Posterior vena cava (tissue), 2 donors: ENCODE measurements at regions not wholly inside any gene's neighbourhood (a gene's known extent, or its start where the extent isn't known, plus 50 kb on each side); places are given as distances from the start of the nearest gene placed in this dataset.
"Not testable (repeated sequence)": the region's sequence is repeated elsewhere in the genome, so short reads cannot be mapped to it uniquely, and the experiment has no call there.

Experiments
- DNase-seq: peaks from one replicate; pipeline ENCODE4 v3.0.0-alpha.2; 2020; ENCODE audit warnings: low spot score
- intact Hi-C, 2 donors: fragments of 100-400 bp; cut with DNase I; formaldehyde crosslinking; loops; one replicate each; pipeline versions ENCODE4 v1.14.1 to v1.14.2; 2022 to 2023
- donor health status: DM: yes; HTN: yes; CAD: no.
- donor health status: DM: yes; HTN: yes; CAD: no.

DNA sequence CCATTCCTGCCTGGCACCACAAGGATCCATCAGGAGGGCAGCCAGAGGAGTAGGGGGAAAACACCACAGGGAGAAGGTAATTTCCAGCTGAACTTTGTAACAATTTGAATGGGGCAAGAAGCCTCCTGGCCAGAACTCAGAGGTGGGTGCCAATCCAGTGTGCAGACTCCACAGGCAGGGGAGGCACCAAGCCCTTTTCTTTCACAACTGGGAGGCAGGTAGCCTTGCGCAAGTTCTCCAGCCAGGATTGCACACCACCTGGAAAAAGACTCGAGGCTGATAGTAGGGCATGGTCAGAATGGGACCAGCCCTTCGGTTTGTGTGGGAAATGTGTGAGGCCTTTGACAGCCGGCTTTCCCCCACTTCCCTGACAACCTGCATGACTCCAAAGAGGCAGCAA, 161.9 kb upstream of the ARHGAP42 start:
- intact Hi-C loops: no loop called here
- DNase-seq: no peak

DNA sequence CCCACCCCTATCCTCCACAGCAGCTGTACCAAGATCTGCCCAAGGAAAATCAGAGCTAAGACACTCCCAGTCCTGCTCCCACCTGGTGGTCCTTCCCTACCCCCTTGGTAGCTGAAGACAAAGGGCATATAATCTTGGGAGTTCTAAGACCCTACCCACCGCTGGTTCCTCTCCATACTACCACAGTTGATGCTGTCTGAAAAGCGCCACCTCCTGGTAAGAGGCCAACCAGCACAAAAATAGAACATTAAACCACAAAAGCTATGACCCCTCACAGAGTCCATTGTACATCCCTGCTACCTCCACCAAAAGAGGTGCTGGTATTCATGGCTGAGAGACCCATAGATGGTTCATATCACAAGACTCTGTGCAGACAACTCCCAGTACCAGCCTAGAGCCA, 161.5 kb upstream of the ARHGAP42 start:
- no peak for DNase-seq
- intact Hi-C loops: no loop called here

DNA sequence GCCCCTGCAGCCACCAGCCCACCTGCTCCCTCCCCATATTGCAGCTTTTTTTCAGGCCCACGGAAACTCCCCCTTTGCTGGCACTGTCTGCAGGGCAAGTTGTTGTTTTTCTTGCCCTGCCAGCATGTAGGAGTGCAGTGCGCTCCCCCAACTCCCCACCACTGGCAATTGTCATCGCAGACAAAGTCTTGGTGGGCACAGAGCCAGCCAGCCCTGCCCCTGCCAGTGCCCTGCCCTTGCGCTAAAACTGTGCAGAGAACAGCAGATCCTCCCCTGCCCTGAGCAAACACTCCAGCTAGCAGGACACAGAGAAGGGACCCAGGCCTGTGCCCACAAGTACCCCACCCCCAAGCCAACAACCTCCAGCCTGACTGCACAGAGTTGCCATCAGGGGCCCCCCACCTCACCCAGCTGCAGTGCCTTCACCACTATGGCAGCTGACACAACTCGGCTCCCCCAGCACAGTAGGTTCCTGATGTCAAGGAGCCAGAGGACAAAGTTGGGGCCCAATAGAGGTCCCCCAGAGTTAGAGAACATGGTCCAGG, 158.1 kb upstream of the ARHGAP42 start:
- intact Hi-C loops: no loop called here
- no peak for DNase-seq

DNA sequence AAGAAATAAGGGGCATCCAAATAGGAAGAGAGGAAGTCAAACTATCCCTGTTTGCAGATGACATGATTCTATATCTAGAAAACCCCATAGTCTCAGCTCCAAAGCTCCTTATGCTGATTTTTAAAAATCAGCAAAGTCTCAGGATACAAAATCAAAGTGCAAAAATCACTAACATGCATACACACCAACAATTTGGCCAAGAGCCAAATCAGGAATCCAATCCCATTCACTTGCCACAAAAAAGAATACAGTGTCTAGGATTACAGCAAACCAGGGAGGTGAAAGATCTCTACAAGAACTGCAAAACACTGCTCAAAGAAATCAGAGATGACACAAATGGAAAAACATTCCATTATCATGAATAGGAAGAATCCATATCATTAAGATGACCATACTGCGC, 155.8 kb upstream of the ARHGAP42 start:
- DNase-seq: not testable (repeated sequence)

DNA sequence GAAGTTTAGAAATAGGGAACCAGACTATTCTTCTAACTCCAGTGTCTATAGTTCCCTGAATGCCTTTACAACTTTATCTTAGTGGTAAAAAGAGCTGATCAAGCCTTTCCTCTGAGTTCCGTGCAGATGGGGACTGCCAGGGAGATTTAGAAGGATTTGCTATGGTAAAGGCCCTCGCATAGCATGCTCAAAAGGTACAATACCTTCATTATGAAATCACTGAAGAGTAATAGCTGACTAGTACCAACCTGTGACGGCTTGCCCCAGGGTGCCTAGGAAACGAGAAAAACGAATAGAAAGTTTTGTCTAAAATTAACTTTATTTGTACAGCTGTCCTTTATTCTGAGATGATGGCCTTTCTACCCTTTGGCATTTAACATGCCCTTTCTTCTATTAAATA, 150.1 kb upstream of the ARHGAP42 start:
- intact Hi-C loops: no loop called here
- no peak for DNase-seq

More for the DNA sequence above, 155.8 kb upstream of the ARHGAP42 start:
- intact Hi-C loops: not testable (repeated sequence)

DNA sequence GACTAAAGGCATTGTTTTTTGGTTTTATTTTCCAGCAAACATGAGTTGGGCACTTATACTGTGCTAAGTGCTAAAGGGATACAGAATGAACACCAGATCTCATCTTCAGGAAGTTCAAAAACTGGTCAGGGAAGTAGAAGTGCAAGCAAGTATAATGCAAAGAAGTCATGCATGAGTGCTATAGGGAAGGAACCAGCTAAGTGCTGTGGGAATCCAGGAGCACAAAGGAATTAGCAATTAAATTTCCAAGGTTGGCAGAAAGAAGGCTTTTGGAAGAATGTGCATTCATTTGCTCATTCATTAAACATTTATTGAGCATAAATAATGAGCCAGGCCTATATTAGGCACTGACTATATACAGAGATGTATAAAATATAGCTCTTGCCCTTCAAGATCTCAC, 143.7 kb upstream of the ARHGAP42 start:
- DNase-seq: no peak
- intact Hi-C loops: no loop called here

DNA sequence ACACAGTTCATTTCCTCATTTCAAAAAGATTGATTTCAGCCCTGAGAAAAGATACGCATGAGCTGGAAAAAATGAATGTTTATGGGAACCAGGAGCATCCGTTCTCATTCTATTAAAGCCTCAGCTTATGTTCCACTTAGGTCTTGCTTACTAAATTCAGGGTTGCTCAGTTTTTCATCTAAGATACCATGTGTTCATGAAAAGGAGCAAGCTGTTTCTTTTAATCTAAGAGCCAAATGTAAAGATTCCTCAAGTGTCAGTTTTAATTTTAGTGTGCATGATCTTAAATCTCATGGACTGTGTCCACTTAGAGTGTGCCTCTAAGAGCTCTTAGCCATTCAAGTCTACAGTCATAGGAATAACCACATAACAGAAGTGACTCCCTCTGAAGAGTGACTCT, 141.5 kb upstream of the ARHGAP42 start:
- intact Hi-C loops: no loop called here

DNA sequence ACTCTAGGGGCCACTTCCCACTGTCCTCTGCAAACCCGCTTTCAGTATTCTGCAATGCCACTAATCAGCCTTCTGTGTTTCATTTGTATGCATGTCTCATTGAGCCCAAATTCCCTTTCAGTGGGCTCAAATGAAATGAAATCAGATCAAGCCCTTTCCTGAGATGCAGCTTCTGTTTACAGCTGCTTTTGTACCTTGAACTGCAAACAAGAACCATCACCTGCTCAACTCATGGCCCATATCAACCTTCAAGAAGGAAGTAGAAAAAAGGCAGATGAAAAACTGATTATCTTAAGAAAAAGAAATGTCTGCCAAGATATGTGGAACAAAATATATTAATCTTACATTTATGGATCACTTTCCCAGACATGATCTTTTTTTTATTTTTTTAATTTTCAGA, 141.1 kb upstream of the ARHGAP42 start:
- intact Hi-C loops: no loop called here
- no peak for DNase-seq

More for the DNA sequence above, 141.5 kb upstream of the ARHGAP42 start:
- no peak for DNase-seq

DNA sequence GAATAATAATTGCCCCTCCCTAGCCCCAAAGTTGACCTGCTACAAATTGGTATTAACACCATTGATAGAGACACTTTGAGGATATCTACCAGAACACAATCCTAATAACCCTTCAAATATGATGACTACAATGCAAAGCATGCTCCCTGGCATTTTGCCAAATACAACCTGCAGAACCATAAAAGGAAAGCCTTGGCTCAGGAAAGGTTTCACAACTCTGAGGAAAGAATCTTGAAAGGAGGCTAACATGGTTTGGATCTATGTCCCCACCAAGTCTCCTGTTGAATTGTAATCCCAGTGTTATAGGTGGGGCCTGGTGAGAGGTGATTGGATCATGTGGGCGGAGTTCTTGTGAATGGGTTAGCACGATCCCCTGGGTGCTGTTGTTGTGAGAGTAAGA, 140.4 kb upstream of the ARHGAP42 start:
- intact Hi-C loops: no loop called here
- no peak for DNase-seq

DNA sequence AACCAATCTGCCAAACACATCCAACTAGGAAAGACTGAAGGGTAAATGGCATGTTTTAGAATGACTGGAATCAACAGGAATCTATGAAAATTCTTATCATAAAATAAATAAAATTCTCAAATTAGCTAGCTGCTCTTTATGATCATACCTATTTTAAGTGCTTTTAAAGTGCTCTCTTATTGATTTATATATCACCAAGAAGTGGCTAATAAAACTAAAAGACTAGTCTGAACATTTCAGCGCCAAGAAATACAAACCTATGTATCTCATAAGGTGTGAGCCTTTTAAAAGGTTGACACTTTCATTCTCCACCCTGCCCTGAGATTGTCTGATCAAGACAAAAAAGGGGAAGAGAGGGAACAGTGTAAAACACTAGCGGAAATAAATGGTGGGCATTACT, 136.8 kb upstream of the ARHGAP42 start:
- intact Hi-C loops: no loop called here
- no peak for DNase-seq

DNA sequence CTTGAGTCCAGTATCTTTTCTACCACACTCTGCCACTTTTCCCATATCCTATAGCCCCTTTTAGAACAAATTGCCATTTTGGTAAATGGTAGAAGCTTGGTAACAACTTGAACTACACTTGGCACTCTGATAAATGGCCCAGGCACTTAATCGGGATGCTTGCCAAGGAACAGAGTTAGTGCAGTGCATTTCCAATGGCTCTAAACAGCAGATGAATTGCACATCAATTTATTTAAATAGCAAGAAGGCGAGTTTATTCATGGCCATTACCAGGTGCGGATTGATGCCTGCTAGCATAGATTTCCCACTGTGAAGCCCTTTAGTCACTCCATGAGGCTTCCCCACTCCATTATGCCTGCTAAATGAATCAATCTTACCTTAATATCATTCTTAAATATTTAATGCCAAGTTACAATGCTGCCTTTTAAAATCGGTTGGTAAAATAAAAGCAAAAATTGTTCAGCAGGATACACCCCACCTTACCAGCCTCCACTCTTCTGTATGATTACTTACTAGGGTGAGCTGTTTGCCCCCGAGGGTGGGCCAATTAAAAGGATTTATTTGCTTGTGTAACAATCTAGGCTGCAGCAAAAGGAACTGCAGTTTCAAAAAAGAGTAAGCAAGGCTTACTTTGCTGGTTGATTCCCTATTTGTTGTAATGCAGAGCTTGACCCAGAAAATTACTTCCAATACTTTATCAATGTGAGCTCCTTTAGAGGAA, 136.0 kb upstream of the ARHGAP42 start:
- no peak for DNase-seq
- intact Hi-C loops: no loop called here

DNA sequence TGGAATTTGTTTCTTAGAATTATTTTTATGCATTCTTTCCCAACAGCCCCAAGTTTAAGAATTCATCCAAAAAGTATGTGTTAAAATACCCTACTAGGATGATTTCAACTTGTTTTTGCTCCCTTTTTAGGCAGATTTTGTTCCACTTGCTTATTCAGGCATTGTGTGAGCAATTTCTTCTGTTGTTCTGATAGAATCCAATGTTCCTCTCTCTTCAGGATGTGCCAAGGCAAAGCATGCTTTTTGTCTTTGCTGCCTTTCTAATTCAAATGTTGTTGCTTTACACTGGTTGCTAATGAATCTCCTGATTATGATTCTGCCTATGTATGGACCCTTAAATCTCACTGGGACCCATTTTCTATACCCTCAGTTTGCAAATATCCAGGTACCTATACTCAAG, 131.2 kb upstream of the ARHGAP42 start:
- no peak for DNase-seq
- intact Hi-C loops: no loop called here

DNA sequence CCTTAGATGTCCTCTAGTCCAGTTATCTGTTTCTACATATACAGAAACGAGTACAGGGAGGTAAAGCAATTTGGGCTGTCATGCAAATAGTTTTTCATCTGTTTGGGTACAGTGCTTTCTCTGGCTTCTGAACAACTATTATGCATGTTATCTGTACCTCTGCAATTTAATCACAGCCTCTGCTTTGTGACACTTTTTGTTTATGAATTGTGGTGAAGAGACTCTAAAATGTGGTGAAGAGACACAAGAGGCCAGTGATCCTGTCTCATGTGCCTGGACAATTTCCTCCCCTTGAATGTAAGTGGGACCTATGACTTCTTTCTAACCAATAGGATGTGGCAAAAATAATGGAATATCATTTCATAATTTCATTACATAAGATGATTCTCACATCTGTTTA, 130.3 kb upstream of the ARHGAP42 start:
- intact Hi-C loops: no loop called here
- no peak for DNase-seq

DNA sequence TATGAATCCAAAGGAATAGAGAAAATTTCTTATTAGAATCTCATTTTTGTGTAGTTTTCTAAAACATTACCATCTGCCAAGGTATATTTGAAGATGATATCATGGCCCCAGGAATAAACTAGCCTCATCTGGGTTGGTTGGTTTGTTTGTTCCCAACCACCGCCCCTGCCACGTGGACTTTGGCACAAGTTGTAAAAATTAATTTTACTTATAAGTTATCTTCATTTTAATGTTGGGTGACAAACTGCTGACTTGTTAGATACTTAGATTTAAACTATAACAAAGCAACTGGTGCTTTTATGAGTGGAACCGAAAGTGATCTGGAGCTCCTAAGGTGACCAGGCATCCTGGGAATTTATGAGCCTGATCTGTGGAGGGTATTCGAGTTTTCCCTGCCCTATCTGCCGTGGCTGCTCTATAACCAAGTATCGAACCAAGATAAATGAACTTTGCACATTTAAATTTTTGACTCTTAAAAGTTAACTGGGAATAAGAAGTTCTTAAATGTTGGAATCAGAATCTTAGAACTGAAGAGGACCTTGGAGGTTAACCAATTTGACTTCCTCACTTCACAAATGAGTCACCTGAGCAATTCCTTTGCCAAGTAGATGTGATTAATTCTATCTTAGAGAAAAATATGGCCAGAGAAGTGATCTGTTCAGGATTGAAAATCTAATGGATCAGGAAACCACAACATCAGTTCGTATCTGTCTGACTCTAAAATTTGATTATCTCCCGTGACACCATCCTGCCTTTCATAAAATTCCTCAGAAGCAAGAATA, 129.1 kb upstream of the ARHGAP42 start:
- intact Hi-C loops: no loop called here
- no peak for DNase-seq

DNA sequence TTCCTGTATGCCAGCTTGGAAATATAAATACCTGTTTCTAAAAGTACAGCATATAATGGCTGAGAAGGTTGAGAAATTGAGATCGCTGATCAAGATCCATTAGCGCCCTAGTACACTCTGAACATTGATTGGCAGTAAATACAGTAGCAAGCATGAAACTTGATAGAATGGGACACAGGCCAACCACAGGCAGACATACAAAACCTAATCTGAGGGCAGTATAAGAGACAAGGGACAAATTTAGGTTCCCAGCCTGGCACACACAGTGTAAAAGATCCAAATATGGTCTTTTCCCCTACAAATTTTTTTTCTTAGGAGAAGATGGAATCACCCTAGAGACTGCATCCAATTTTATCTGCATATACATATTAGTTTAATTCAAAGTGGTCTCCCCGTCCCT, 126.5 kb upstream of the ARHGAP42 start:
- intact Hi-C loops: no loop called here
- DNase-seq: no peak

DNA sequence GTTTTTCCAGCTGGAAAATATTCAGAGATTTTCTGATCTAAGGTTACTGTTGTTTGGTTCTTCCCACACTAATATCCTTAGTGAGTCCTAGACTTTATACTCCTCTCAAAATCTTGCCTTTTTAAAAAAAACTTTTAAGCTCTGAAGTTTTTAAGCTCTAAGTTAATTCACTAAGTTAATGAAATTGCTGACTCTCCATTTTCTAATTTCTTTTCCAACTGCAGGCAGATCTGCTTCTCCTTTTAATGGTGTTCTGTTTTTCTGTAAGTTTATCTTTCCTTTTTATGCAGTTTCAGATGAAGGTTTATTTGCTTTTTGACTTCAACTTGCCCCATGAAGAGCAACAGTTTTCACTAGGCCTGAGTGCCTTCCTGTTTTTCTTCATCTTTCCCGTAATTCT, 125.8 kb upstream of the ARHGAP42 start:
- DNase-seq: no peak
- intact Hi-C loops: no loop called here

DNA sequence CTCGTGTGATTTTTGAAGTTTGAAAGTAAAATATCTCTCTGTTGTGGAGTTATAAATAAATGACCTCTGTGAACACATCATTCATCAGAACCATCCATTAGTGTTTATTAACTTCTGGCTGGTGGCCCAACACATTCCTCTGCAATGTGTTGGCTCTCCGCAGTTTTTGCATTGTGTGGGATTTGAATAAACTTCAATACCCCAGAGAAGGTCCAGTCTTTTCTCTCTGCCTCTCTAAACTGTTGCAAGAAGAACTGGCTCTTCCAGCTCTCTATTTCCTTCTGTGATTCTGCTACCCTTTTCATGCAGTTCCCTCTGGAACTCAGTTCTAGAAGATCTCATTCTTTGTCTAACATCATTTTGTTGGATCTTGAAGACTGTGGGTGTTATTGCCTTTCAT, 125.0 kb upstream of the ARHGAP42 start:
- intact Hi-C loops: no loop called here
- no peak for DNase-seq

DNA sequence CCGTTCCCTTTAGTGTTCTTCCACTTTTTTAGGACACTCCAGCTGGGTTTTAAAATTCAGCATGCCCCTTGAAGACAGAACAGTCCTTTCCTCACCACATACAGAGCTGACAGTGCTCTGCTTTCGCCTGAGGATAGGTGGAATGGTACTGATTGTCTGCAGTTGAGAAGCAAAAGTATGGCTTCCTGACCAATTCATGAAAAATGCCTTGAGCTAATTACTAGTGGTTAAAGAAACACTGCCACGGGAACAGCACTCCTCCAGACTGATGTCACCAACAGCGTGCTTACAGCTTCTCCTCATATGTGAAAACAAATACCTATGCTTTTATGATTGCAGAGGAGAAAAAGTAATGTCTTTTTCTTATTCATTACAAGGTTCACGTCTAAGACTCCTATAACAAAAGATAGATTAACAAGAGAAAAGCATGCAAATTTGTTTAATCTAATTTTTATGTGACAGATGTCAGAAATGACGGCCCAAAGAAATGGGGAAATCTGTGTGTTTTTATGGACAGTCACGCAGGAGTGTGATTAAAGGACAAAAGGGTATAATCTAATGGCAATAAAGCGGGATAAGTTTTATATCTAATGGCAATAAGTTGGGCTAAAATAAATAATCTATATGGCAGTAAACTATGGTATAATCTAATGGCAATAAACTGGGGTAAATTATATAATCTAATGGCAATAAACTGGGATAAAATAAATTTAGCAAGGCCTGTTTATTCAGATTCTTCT, 123.4 kb upstream of the ARHGAP42 start:
- intact Hi-C loops: no loop called here
- no peak for DNase-seq

DNA sequence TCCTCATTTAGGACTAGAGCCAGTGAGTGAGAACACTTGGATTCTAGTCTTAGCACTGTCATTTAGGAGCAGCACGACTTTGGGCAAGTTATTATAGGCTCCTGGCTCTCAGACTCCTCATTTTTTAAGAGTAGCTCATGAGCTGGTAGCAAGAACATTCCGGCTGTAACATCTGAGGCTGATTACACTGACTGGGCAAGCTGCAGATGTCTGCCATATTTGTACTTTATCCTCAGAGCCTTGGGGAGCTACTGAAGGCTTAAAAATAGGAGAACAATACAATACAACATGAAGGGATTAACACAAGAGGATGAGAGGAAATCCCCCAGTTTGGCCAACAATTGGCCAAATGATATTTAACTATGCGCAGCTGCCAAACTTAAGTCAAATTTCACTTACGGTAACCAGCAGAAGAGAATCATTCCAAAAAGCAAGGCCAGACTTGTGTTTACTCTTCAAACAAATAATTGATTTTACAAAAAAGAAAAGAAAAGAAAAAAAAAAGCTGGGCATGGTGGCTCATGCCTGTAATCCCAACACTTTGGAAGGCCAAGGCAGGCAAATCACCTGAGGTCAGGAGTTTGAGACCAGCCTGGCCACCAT, 113.1 kb upstream of the ARHGAP42 start:
- no peak for DNase-seq
- intact Hi-C loops: loop anchor here in 1 of 2 donors (10.0 kb wide), 2 partner anchors 281 to 361 kb away; no protein-coding TSS in a partner anchor
